GM12865 (cell line): ENCODE measurements at regions not wholly inside any gene's neighbourhood (a gene's known extent, or its start where the extent isn't known, plus 50 kb on each side); places are given as distances from the start of the nearest gene placed in this dataset.

Experiments used
- DNase-seq: peaks from one replicate; pipeline ENCODE4 v3.0.0; 2010; ENCODE audit warnings: low read depth
- H3K4me3 ChIP-seq: 2 replicates; pipeline ENCODE4 v1.5.1; 2011; ENCODE audit warnings: mild to moderate bottlenecking, low read depth, low read length, control low read depth
- TF ChIP-seq, protein P1 (sequence below): IDR thresholded peaks from 2 replicates; pipeline ENCODE4 v1.5.1; 2011; ENCODE audit warnings: low read length, control low read depth, low read depth, inconsistent platforms; ENCODE audit not compliant: insufficient read depth; ENCODE audit errors: missing control alignments

DNA sequence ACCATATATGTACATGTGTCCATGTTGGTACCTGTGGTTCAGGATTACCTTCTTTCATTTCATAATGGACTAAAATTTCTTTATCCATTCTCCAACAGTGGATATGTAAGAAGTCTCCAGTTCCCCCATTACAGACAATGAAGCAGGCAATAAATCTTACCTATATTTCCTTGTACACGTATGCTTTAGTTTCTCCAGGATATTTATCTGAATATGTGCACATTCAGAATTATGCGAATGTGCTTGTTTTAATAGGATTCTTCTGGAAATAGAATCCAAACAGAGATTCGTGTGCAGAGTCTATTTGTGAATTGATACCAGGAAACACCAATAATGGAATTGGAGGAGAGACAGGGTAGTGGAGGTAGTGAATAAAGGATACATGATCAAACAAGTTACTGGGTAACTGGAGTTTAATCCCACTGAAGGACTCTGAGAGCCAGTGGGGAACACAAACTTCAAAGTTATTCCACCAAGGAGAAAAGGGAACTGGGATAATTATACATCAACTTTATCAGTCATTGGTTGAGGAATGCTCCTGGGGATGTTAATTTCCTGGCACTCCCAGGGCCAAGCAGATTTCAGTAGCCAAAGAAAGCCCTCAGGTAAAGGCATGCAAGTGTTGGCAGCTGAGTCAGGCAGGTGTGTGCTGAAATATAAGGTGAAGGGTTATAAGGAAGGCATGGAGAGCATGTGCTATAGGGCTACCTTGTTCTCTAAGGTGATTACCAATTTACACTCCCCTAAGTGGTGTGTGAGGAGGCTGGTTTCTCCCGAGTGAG lies 374.9 kb upstream of the PBX1 start:
- no peak for DNase-seq
- no peak overlapping the region for H3K4me3 ChIP-seq

DNA sequence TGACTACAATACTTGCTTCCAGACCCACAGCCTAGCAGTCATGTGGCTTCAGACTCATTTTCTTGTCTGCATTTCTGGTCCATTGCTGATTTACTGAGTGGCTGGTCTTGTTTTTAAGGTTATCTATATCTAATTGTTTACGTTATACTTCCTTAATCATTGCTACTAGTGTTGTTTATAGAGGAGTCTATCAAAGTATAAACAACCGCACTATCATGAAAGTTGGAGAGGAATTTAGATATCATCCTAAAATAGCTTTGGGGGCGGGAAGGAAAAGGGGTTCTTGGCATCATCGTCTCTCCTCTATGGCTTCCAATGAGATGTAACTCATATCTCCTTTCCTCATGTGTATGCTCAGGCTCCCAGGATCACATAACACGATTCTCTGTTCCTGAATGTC lies 372.1 kb upstream of the PBX1 start:
- no peak overlapping the region for H3K4me3 ChIP-seq
- TF ChIP-seq, protein P1, sequence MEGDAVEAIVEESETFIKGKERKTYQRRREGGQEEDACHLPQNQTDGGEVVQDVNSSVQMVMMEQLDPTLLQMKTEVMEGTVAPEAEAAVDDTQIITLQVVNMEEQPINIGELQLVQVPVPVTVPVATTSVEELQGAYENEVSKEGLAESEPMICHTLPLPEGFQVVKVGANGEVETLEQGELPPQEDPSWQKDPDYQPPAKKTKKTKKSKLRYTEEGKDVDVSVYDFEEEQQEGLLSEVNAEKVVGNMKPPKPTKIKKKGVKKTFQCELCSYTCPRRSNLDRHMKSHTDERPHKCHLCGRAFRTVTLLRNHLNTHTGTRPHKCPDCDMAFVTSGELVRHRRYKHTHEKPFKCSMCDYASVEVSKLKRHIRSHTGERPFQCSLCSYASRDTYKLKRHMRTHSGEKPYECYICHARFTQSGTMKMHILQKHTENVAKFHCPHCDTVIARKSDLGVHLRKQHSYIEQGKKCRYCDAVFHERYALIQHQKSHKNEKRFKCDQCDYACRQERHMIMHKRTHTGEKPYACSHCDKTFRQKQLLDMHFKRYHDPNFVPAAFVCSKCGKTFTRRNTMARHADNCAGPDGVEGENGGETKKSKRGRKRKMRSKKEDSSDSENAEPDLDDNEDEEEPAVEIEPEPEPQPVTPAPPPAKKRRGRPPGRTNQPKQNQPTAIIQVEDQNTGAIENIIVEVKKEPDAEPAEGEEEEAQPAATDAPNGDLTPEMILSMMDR: no peak
- DNase-seq: no peak

More for the DNA sequence above, 374.9 kb upstream of the PBX1 start:
- TF ChIP-seq, protein P1: no peak

DNA sequence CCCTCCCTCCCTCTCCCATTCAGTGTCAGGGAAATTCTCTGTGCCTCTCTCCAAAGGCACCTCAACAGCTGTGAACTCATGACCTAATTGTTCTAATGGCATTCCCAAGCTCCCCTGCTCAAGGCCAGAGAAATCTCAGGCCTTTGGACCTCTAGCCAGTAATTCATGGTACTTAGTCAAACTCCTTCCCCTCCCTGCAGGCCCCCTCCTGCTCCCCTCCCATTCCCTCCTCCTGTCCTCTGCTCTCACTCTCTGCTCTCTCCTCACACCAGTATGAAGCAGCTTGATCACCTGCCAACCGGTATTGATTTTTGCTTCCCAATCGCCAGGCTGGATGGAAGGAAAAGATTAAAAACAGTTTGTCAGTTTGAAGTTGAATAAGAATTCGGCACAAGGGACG lies 370.5 kb upstream of the PBX1 start:
- no peak overlapping the region for H3K4me3 ChIP-seq
- TF ChIP-seq, protein P1: no peak
- DNase-seq: no peak

DNA sequence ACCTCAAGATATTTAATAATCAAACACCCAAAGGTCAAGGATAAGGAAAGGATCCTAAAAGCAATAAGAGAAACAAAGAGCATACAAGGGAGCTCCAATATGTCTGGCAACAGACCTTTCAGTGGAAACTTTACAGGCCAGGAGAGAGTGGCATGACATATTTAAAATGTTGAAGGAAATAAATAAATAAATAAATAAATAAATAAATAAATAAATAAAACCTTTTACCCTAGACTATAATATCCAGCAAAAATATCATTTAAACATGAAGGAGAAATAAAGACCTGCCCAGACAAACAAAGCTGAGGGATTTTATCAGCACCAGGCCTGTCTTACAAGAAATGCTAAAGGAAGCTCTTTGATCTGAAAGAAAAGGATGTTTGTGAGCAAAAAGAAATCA lies 367.8 kb upstream of the PBX1 start:
- H3K4me3 ChIP-seq: no peak overlapping the region
- no peak for DNase-seq
- TF ChIP-seq, protein P1: no peak

DNA sequence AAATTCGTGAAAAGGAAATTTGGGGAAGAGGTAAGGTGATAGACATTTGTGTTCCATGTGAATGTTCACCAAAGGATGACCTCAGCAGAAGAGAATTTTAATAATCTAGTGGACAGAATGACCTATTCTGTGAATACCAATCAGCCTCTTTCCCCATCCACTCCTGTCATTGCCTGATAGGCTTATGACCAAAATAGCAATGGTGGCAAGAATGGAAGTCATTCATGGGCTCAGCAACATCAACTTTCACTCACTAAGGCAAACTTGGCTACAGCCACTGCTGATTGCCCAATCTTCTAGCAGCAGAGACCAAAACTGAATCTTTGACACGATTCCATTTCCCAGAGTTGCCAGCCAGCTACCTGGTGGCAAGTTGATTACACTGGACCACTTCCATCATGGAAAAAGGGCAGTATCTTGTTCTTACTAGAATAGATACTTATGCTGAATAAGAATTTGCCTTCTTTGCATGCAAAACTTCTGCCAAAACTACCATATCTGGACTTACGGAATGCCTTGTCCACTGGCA lies 348.7 kb upstream of the PBX1 start:
- no peak for DNase-seq
- no peak overlapping the region for H3K4me3 ChIP-seq

DNA sequence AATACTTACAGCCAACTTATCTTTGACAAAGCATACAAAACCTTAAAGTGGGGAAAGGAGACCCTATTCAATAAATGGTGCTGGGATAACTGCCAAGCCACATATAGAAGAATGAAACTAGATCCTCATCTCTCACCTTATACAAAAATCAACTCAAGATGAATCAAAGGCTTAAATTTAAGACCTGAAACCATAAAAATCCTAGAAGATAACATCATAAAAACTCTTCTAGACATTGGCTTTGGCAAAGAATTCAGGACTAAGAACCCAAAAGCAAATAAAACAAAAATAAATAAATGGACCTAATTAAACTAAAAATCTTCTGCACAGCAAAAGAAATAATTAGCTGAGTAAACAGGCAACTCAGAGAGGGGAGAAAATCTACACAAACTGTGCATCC lies 335.6 kb upstream of the PBX1 start:
- H3K4me3 ChIP-seq: no peak overlapping the region
- no peak for DNase-seq
- TF ChIP-seq, protein P1: no peak

More for the DNA sequence above, 348.7 kb upstream of the PBX1 start:
- TF ChIP-seq, protein P1: no peak
